Type B pancreatic cell (in vitro differentiated cells): ENCODE measurements at regions not wholly inside any gene's neighbourhood (a gene's known extent, or its start where the extent isn't known, plus 50 kb on each side); places are given as distances from the start of the nearest gene placed in this dataset.
A peak's percentile ranks its signal among the peaks of the same experiment; 100 is the strongest.
"Not testable (repeated sequence)": the region's sequence is repeated elsewhere in the genome, so short reads cannot be mapped to it uniquely, and the experiment has no call there.

Source experiments
- DNase-seq: peaks from one replicate; pipeline ENCODE4 v3.0.0; 2021; ENCODE audit warnings: mixed read lengths; ENCODE audit not compliant: unreplicated experiment; ENCODE audit errors: extremely low spot score
- H3K27ac Mint-ChIP-seq: 2 replicates; pipeline ENCODE4 v1.8.0; 2021; ENCODE audit warnings: mild to moderate bottlenecking, mixed read lengths
- H3K27me3 Mint-ChIP-seq: 2 replicates; pipeline ENCODE4 v1.8.0; 2021; ENCODE audit warnings: mixed read lengths
- H3K36me3 Mint-ChIP-seq: 2 replicates; pipeline ENCODE4 v1.8.0; 2021; ENCODE audit warnings: mixed read lengths
- H3K4me1 Mint-ChIP-seq: one replicate; pipeline ENCODE4 v1.8.0; 2021; ENCODE audit warnings: mixed read lengths; ENCODE audit not compliant: unreplicated experiment
- H3K4me3 Mint-ChIP-seq: 2 replicates; pipeline ENCODE4 v1.8.0; 2021; ENCODE audit warnings: mild to moderate bottlenecking, mixed read lengths
- H3K9me3 Mint-ChIP-seq: 2 replicates; pipeline ENCODE4 v1.8.0; 2021; ENCODE audit warnings: mixed read lengths
- TF ChIP-seq, protein P1 (sequence below): fragments of 200-600 bp; sonication (generic); conservative IDR thresholded peaks from 2 replicates; pipeline ENCODE4 v1.5.0; 2021; ENCODE audit warnings: antibody characterized with exemption, mild to moderate bottlenecking

DNA sequence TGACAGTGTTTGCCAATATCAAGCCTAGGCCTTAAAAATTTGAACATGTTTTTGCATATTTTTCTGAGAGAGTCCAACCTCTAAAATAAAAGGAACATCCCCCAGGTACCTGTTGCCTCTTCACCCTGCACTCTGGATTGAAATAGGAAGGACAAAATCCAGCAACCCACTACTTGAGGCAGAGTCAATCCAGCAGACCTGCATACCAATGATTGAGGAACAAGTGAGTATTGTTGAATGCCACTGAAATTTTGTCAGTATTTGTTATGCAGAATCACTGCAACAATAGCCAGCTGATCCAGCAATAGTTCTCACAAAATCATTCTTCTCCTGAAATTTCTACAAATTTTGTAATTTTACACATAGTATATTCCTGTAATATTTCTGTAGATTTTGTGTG is 460.6 kb upstream of the FOXG1 start:
- Mint-ChIP-seq H3K4me1 (no peaks in the 10 kb centered on the region), H3K9me3 (no peaks in the 10 kb centered on the region), H3K27me3 (no peaks in the 10 kb centered on the region), H3K27ac (no peak overlapping the region), H3K4me3 (no peak overlapping the region), H3K36me3 (no peaks in the 10 kb centered on the region)
- TF ChIP-seq, protein P1, sequence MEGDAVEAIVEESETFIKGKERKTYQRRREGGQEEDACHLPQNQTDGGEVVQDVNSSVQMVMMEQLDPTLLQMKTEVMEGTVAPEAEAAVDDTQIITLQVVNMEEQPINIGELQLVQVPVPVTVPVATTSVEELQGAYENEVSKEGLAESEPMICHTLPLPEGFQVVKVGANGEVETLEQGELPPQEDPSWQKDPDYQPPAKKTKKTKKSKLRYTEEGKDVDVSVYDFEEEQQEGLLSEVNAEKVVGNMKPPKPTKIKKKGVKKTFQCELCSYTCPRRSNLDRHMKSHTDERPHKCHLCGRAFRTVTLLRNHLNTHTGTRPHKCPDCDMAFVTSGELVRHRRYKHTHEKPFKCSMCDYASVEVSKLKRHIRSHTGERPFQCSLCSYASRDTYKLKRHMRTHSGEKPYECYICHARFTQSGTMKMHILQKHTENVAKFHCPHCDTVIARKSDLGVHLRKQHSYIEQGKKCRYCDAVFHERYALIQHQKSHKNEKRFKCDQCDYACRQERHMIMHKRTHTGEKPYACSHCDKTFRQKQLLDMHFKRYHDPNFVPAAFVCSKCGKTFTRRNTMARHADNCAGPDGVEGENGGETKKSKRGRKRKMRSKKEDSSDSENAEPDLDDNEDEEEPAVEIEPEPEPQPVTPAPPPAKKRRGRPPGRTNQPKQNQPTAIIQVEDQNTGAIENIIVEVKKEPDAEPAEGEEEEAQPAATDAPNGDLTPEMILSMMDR: no peak
- DNase-seq: no peak

DNA sequence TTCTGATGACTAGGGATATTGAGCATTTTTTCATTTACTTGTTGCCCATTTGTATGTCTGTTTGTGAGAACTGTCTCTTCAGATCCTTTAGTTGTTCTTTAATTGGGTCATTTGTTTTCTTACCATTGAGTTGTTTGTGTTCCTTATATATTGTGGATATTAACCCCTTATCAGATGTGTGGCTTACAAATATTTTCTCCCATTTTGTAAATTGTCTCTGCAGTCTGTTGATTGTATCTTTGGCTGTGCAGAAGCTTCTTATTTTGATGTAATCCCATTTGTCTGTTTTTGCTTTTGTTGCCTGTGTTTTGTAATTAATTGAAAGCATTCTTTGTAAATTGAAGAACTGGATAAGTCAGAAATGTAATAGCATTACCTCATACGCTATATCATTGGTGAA is 459.1 kb upstream of the FOXG1 start:
- DNase-seq: no peak
- no peaks in the 10 kb centered on the region for H3K9me3 Mint-ChIP-seq
- TF ChIP-seq, protein P1: no peak
- no peak overlapping the region for H3K4me3 Mint-ChIP-seq
- H3K4me1 Mint-ChIP-seq: no peaks in the 10 kb centered on the region
- no peaks in the 10 kb centered on the region for H3K36me3 Mint-ChIP-seq
- no peak overlapping the region for H3K27ac Mint-ChIP-seq
- H3K27me3 Mint-ChIP-seq: no peaks in the 10 kb centered on the region

DNA sequence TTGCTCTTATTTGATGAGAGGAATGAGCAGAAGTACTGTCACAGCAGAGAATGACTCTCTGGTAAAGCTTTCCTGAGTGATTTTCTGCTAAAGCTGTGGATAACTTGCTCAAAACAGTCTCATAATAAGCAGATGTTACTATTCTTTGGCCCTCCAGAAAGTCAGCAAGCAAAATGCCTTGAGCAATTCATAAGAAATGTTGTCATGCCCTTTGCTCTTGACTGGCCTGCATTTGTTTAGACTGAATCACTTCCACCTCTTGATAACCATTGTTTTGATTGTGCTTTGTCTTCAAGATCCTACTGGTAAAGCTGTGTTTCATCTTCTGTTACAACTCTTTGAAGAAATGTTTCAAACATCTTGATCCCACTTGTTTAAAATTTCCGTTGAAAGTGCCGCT is 457.9 kb upstream of the FOXG1 start:
- TF ChIP-seq, protein P1: no peak
- Mint-ChIP-seq H3K27ac (no peak overlapping the region), H3K4me3 (no peak overlapping the region), H3K4me1 (no peaks in the 10 kb centered on the region), H3K9me3 (no peaks in the 10 kb centered on the region), H3K36me3 (no peaks in the 10 kb centered on the region), H3K27me3 (no peaks in the 10 kb centered on the region)
- no peak for DNase-seq

DNA sequence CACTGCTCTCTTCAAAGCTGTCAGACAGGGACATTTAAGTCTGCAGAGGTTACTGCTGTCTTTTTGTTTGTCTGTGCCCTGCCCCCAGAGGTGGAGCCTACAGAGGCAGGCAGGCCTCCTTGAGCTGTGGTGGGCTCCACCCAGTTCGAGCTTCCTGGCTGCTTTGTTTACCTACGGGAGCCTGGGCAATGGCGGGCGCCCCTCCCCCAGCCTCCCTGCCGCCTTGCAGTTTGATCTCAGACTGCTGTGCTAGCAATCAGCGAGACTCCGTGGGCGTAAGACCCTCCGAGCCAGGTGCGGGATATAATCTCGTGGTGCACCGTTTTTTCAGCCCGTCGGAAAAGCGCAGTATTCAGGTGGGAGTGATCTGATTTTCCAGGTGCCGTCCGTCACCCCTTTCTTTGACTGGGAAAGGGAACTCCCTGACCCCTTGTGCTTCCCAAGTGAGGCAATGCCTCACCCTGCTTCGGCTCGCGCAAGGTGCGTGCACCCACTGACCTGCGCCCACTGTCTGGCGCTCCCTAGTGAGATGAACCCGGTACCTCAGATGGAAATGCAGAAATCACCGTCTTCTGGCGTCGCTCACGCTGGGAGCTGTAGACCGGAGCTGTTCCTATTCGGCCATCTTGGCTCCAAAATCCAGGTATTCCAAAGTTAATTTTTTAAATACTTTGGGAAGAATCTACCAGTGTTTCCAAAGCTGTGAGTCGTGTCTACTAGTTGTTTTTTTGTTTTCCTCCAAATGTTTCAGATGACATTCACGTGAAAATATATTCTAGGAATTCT is 448.5 kb upstream of the FOXG1 start:
- H3K36me3 Mint-ChIP-seq, H3K27me3 Mint-ChIP-seq, DNase-seq, H3K9me3 Mint-ChIP-seq, H3K4me1 Mint-ChIP-seq, H3K27ac Mint-ChIP-seq: not testable (repeated sequence)
- peak overlapping the region; percentile 68 for H3K4me3 Mint-ChIP-seq

DNA sequence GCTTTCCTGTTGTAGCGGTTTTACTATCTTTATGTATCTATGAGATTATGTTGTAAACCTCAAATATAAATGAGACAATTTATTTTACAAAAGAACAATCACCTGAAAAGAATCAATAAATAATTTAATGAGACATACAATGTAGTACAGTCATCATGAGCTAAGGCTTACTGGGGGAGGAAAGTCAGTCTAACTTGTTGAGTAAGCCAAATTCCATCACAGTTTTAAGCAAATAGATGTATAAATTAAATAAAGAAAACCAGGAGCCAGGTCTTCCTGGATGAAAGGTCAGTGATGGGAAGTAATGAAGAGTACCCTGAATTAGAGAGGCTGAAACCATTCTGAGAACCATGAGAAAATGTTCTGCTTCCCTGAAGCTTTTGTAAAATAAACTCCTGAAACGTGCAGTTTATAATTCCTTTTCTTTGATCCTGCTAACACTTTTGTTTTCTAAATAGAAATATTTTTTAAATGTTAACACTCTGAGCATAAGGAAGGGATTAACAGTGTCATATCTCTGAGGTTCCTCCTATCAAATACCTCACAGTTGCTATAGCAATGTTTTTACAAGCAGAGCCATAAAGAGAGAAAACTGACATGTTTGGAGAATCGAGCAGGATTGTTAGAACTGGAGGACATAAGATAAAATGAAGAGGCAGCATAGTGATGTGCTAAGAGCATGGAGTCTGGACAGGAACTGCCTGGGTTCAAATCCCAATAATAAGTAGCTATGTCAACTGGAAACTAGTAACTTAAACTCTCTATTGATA is 444.9 kb upstream of the FOXG1 start:
- Mint-ChIP-seq H3K4me1 (no peaks in the 10 kb centered on the region), H3K36me3 (no peaks in the 10 kb centered on the region), H3K27me3 (no peaks in the 10 kb centered on the region), H3K27ac (no peak overlapping the region), H3K9me3 (no peaks in the 10 kb centered on the region), H3K4me3 (no peak overlapping the region)
- TF ChIP-seq, protein P1: no peak
- DNase-seq: no peak

DNA sequence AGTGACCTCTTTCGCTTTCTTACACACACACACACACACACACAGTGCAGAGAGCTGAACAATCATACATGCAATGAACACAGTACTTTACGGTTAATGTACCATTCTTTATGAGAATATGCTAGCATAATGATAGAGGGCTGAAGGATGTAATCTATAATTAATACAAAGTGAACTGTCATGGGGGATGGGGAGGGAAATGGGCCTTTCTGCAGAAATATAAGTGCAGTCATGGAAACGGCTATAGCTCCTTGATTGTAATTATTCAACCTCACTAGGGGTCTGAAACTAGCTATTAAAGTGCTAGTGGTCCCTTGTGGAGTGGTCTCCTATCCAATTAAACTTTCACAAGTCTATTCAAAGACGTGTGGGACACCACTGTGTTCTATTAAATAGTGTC is 443.2 kb upstream of the FOXG1 start:
- no peak for DNase-seq
- Mint-ChIP-seq H3K9me3 (no peaks in the 10 kb centered on the region), H3K4me1 (no peaks in the 10 kb centered on the region), H3K4me3 (no peak overlapping the region), H3K36me3 (no peaks in the 10 kb centered on the region), H3K27me3 (no peaks in the 10 kb centered on the region), H3K27ac (no peak overlapping the region)
- TF ChIP-seq, protein P1: no peak
